Common myeloid progenitor, CD34-positive (primary cell): ENCODE measurements at regions not wholly inside any gene's neighbourhood (a gene's known extent, or its start where the extent isn't known, plus 50 kb on each side); places are given as distances from the start of the nearest gene placed in this dataset.

Experiments used
- CTCF ChIA-PET: fragments of 350-600 bp; sonication (Branson Sonifier 250); formaldehyde crosslinking; loops from one replicate; lab custom pipeline; 2021; ENCODE audit warnings: antibody characterized with exemption; lab: Charles Lee
- POLR2A ChIA-PET: fragments of 350-600 bp; sonication (Branson Sonifier 250); formaldehyde crosslinking; loops from one replicate; lab custom pipeline; 2021; ENCODE audit warnings: antibody characterized with exemption; lab: Charles Lee
- DNase-seq, 3 donors: peaks; one replicate each; pipeline versions ENCODE4 v3.0.0 to v3.0.0-alpha.2; 2013
- H3K27ac ChIP-seq, 2 experiments: 1 replicate in 1 of 2; 2 replicates in 1 of 2; pipeline ENCODE4 v1.7.0; 2013; ENCODE audit warnings: inconsistent platforms in 2 of 2, low read length in 2 of 2, mild to moderate bottlenecking in 2 of 2, low read depth in 1 of 2, moderate library complexity in 1 of 2; ENCODE audit not compliant: severe bottlenecking in 2 of 2, insufficient read depth in 1 of 2, poor library complexity in 1 of 2
- H3K27me3 ChIP-seq, 5 experiments: replicated peaks in 2 of 5; 1 replicate in 3 of 5; 2 replicates in 2 of 5; pipeline versions ENCODE4 v1.6.1 to v1.7.0; 2013; ENCODE audit warnings: low read length in 4 of 5, mild to moderate bottlenecking in 2 of 5, moderate library complexity in 2 of 5, inconsistent platforms in 1 of 5; ENCODE audit not compliant: insufficient read depth in 5 of 5, control insufficient read depth in 4 of 5
- H3K36me3 ChIP-seq, 4 experiments: 1 replicate in 2 of 4; 2 replicates in 2 of 4; pipeline versions ENCODE4 v1.6.1 to v1.7.0; 2013; ENCODE audit warnings: low read length in 3 of 4, control low read depth in 1 of 4, mild to moderate bottlenecking in 1 of 4; ENCODE audit not compliant: control insufficient read depth in 4 of 4, insufficient read depth in 4 of 4
- H3K4me1 ChIP-seq, 4 experiments: 1 replicate in 3 of 4; 2 replicates in 1 of 4; pipeline versions ENCODE4 v1.6.1 to v1.7.1; 2013; ENCODE audit warnings: low read length in 3 of 4, mild to moderate bottlenecking in 3 of 4, control low read depth in 1 of 4, inconsistent platforms in 1 of 4, moderate library complexity in 1 of 4; ENCODE audit not compliant: control insufficient read depth in 4 of 4, insufficient read depth in 4 of 4; ENCODE audit errors: control extremely low read depth in 1 of 4
- H3K4me3 ChIP-seq, 7 experiments: 1 replicate in 4 of 7; 2 replicates in 3 of 7; pipeline versions ENCODE4 v1.5.1 to v1.7.0; 2013; ENCODE audit warnings: mild to moderate bottlenecking in 7 of 7, low read length in 6 of 7, moderate library complexity in 6 of 7, inconsistent platforms in 2 of 7, low read depth in 2 of 7, control low read depth in 1 of 7; ENCODE audit not compliant: insufficient read depth in 4 of 7, control insufficient read depth in 1 of 7; ENCODE audit errors: extremely low read depth in 1 of 7
- H3K9me3 ChIP-seq, 5 experiments: 1 replicate in 4 of 5; 2 replicates in 1 of 5; pipeline versions ENCODE4 v1.6.1 to v1.7.1; 2013; ENCODE audit warnings: low read length in 4 of 5, mild to moderate bottlenecking in 2 of 5, inconsistent platforms in 1 of 5, low read depth in 1 of 5, moderate library complexity in 1 of 5; ENCODE audit not compliant: control insufficient read depth in 4 of 5, insufficient read depth in 2 of 5; ENCODE audit errors: control extremely low read depth in 1 of 5
- WGBS: methylation state at CpG from one replicate; pipeline ENCODE4 v1.1.5; 2013; ENCODE audit not compliant: insufficient coverage; 5-methylcytosine and 5-hydroxymethylcytosine counted together

DNA sequence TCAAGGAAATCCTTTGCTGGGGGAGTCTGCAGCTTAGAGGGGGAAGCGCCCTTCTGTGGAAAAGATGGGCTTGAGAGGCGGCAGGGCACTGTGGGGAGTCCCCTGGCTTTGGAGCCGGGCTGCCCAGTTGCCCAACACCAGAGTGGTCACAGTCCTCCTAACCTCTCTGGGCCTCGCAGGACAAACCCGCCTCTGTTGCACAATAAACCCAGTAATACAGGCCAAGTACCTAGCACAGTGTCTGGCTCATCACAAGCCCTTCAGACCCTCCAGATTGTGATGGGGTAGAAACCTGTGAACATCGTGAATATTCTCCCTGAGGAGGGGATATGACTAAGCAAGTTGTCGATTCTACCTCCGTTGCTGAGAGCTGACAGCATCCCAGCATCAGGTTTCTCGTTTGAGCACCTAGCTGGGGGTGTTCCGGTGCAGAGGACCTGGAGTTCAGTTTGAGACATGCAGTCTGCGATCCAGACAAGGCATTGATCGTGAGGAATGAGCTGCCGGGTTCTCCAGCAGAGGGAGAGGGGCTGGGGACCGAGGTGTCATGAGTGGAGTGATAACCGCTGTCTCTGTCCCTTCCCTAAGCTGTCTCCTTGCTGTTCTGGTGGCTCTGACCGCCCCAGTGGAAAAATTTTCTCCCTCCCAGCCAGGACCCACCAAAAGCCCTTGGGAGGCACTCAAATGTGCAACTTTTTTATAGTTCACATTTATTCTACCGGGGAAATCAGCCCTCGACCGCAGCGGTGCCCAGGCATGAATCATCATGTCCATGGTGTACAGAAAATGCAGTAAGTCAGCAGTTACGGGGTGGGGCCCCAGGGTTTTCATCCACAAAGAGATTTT lies 161.9 kb downstream of the WSCD1 start:
- H3K27ac ChIP-seq, result no peak overlapping the region

DNA sequence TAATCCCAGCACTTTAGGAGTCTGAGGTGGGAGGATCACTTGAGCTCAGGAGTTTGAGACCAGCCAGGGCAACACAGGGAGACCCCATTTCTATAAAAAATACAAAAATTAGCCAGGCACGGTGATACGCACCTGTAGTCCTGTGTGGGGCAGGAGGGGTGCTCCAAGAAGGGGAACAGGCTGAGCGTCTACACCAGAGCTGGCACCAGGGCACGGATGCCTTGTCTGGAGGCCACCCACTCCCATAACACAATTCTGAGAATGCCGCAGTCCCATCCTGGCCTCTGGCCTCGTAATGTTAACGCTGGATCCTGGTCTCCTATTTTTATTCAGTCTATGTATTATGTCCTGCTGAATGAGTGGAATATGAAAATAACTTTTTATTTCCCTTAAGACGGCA lies 161.3 kb downstream of the WSCD1 start:
- WGBS, result 100% methylated on average over 5 of the region's 8 CpGs
- Histone ChIP-seq H3K27me3 (peaks cover 0 to 3% (median 2%) of the 10 kb centered on the region in 5 experiments), H3K9me3 (no peaks in the 10 kb centered on the region), H3K4me3 (no peak overlapping the region), H3K4me1 (no peaks in the 10 kb centered on the region), H3K36me3 (no peaks in the 10 kb centered on the region), H3K27ac (no peak overlapping the region)
- CTCF ChIA-PET, result no interaction called here
- DNase-seq, result no peak
- POLR2A ChIA-PET, result no interaction called here

More for the DNA sequence above, 161.9 kb downstream of the WSCD1 start:
- no peaks in the 10 kb centered on the region for H3K36me3 ChIP-seq
- no peaks in the 10 kb centered on the region for H3K4me1 ChIP-seq
- H3K4me3 ChIP-seq, result no peak overlapping the region
- peaks cover 0 to 9% (median 2%) of the 10 kb centered on the region in 5 experiments for H3K27me3 ChIP-seq
- ChIA-PET POLR2A (no interaction called here), CTCF (no interaction called here)
- H3K9me3 ChIP-seq, result no peaks in the 10 kb centered on the region
- no peak for DNase-seq
- 73% methylated on average over 14 of the region's 21 CpGs for WGBS

- no peak overlapping the region for H3K27ac ChIP-seq
- WGBS, result 96% methylated on average over 7 of the region's 7 CpGs
- H3K4me1 ChIP-seq, result no peaks in the 10 kb centered on the region
- ChIA-PET CTCF (no interaction called here), POLR2A (no interaction called here)
- peaks cover 0 to 6% (median 2%) of the 10 kb centered on the region in 5 experiments for H3K27me3 ChIP-seq
- H3K4me3 ChIP-seq, result no peak overlapping the region
- peaks cover 0 to 6% (median 0%) of the 10 kb centered on the region in 5 experiments for H3K9me3 ChIP-seq
- DNase-seq, result no peak
- H3K36me3 ChIP-seq, result no peaks in the 10 kb centered on the region
Measured at GRCh38 chr17:6218333-6218732, 148.2 kb downstream of the WSCD1 start.

DNA sequence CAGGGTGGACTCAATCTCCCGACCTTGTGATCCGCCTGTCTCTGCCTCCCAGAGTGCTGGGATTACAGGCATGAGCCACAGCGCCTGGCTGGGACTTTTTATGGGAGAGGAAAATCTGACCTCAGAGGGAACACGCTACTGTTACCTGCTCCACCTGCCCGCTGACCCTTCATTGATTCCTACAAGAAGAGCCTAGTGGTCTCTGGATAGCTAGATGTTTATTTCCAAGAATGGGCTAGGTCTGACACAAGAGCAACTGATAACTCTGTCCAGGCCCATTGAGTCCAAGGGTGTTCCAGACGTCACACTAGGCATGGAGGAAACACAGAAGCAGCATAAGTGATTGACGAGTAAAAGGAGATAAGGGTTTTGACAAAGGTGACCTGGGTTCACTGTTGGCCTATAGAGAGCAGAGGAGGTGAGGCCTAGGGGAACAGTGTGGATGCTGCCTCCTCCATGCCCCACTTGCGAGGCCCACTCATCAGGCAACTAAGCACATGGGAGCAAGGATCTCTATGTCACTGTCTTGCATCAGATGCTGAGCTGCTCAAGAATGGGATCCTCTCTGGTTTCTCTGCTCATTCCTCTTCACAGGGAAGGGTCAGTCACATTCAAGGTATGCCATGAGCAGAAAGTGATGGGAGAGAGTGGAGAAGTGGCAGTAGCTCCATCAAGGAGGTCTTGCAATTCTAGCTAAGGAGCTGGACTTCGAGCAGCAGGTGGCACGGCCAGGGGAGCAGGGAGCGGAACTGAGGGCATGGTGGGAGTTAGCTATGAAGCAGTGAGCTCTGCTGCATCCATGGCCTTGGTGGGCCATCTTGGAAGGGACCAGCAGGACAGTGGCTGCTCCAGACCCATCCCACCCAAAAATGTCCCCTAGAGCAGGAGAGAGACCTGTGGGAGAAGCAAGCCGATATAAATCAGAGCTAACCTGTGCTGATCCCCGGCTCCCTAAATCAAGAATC lies 145.2 kb downstream of the WSCD1 start:
- no peaks in the 10 kb centered on the region for H3K36me3 ChIP-seq
- no peak for DNase-seq
- CTCF ChIA-PET, result no interaction called here
- no peak overlapping the region for H3K4me3 ChIP-seq
- H3K9me3 ChIP-seq, result no peaks in the 10 kb centered on the region
- POLR2A ChIA-PET, result no interaction called here
- H3K27me3 ChIP-seq, result peaks cover 0 to 13% (median 4%) of the 10 kb centered on the region in 5 experiments
- H3K4me1 ChIP-seq, result no peaks in the 10 kb centered on the region
- no peak overlapping the region for H3K27ac ChIP-seq
- 90% methylated on average over 10 of the region's 13 CpGs for WGBS

DNA sequence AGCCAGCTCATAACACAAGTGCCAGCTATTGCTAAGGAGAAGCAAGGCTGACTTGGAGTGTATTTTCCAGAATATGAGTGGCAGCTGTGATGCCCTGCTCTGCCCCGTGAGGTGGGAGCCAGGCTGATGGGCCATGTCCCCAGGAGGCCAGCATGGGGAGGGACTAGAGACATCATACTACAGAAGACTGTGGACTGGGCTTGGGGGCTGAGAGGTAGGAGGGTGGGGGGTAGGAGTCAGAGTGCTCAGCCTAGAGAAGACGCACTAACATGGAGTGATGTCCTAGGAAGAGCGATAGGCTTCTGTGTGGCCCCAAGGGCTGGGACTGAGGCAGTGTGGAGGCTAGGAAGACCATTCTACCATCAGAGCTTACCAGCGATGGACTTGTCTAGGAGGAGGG lies 143.7 kb downstream of the WSCD1 start:
- no peak for DNase-seq
- Histone ChIP-seq H3K4me1 (no peaks in the 10 kb centered on the region), H3K27ac (no peak overlapping the region), H3K9me3 (no peaks in the 10 kb centered on the region), H3K36me3 (no peaks in the 10 kb centered on the region), H3K4me3 (no peak overlapping the region), H3K27me3 (peaks cover 0 to 14% (median 4%) of the 10 kb centered on the region in 5 experiments)
- WGBS, result 95% methylated on average over 3 of the region's 4 CpGs
- ChIA-PET CTCF (no interaction called here), POLR2A (no interaction called here)

DNA sequence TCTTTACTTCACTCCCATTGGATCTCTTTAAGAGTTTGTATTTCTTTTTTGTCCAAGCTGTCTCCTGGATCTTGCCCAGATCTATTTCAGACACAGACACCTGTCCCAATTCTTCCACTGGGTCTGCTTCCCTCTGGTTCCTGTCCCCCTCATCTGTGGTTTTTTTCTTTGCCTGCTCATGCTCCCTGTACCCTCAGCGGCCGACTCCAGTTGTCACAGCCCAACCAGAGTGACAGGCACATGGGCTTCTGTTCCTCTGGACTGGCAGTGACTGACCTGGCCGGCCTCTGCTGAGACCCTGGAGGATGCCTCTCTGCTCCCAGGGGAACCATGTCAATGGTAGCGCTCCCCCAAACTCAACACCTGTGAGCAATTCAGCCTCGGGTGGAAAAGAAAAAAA lies 142.6 kb downstream of the WSCD1 start:
- Histone ChIP-seq H3K36me3 (no peaks in the 10 kb centered on the region), H3K4me1 (no peaks in the 10 kb centered on the region), H3K4me3 (no peak overlapping the region), H3K9me3 (no peaks in the 10 kb centered on the region), H3K27ac (no peak overlapping the region), H3K27me3 (peaks cover 0 to 14% (median 4%) of the 10 kb centered on the region in 5 experiments)
- DNase-seq, result no peak
- CTCF ChIA-PET, result no interaction called here
- POLR2A ChIA-PET, result no interaction called here
- 86% methylated on average over 2 of the region's 5 CpGs for WGBS

- no peak for DNase-seq
- no peak overlapping the region for H3K27ac ChIP-seq
- WGBS, result 93% methylated on average over 3 of the region's 5 CpGs
- H3K27me3 ChIP-seq, result peaks cover 0 to 10% (median 0%) of the 10 kb centered on the region in 5 experiments
- H3K4me1 ChIP-seq, result no peaks in the 10 kb centered on the region
- no peaks in the 10 kb centered on the region for H3K36me3 ChIP-seq
- ChIA-PET CTCF (no interaction called here), POLR2A (no interaction called here)
- no peaks in the 10 kb centered on the region for H3K9me3 ChIP-seq
- H3K4me3 ChIP-seq, result no peak overlapping the region
Measured at GRCh38 chr17:6209829-6210228, 139.7 kb downstream of the WSCD1 start.
